Adrenal gland (tissue), 5 donors: ENCODE measurements at regions not wholly inside any gene's neighbourhood (a gene's known extent, or its start where the extent isn't known, plus 50 kb on each side); places are given as distances from the start of the nearest gene placed in this dataset.

ENCODE experiments used
- POLR2A ChIP-seq, 2 donors: fragments of 450-650 bp; IDR thresholded peaks; one replicate each; pipeline ENCODE4 v1.6.1; 2017; ENCODE audit warnings: antibody characterized with exemption in 2 of 2, mild to moderate bottlenecking in 2 of 2, moderate library complexity in 1 of 2
- TF ChIP-seq, protein P1 (sequence below), 6 experiments: fragments of 450-650 bp in 4 of 6; fragments of 200-600 bp in 2 of 6; sonication (generic) in 1 of 6; IDR thresholded peaks; 1 replicate in 5 of 6; 2 replicates in 1 of 6; pipeline versions ENCODE4 v1.5.1 to v1.8.0; 2016 to 2021; ENCODE audit warnings: antibody characterized with exemption in 6 of 6, mild to moderate bottlenecking in 2 of 6, moderate library complexity in 1 of 6
- donor health status: DM: no; HTN: no; CAD: no.

- TF ChIP-seq POLR2A (IDR thresholded peaks at IDR 0.05) = no peak
- TF ChIP-seq, protein P1, sequence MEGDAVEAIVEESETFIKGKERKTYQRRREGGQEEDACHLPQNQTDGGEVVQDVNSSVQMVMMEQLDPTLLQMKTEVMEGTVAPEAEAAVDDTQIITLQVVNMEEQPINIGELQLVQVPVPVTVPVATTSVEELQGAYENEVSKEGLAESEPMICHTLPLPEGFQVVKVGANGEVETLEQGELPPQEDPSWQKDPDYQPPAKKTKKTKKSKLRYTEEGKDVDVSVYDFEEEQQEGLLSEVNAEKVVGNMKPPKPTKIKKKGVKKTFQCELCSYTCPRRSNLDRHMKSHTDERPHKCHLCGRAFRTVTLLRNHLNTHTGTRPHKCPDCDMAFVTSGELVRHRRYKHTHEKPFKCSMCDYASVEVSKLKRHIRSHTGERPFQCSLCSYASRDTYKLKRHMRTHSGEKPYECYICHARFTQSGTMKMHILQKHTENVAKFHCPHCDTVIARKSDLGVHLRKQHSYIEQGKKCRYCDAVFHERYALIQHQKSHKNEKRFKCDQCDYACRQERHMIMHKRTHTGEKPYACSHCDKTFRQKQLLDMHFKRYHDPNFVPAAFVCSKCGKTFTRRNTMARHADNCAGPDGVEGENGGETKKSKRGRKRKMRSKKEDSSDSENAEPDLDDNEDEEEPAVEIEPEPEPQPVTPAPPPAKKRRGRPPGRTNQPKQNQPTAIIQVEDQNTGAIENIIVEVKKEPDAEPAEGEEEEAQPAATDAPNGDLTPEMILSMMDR (IDR thresholded peaks at IDR 0.05) = no peak
Observed at GRCh38 chr3:88572450-88572849, 422.7 kb downstream of the C3orf38 start.
